ENCODE measurements at regions not wholly inside any gene's neighbourhood (a gene's known extent, or its start where the extent isn't known, plus 50 kb on each side); places are given as distances from the start of the nearest gene placed in this dataset.

DNA sequence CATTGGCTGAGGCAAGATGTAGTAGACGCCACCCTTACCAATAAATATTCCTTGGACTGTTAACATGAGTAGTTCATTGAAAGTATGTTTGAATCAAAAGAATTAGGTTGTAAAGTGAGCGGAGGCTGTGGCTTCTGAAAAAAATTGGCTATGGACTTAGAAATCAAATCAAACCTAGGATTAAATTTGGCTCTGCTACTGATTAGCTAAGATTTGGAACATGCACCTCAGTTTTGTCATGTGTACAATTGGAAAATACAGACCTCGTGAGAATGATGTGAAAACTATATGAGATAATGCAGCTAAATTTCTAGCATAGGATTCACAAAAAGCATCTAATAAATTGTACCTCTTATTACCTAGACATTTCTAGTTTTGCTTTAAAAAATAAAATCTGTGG lies 85.3 kb upstream of the USP25 start:
- H3K36me3 ChIP-seq (ENCODE audit: insufficient read depth, low read length): no peaks in the 10 kb centered on the region
- H3K27ac ChIP-seq: no peak overlapping the region
- TF ChIP-seq FOXP2 (optimal IDR thresholded peaks at IDR 0.05; ENCODE audit: control extremely low read depth, extremely low read length, insufficient read depth) (no peak), POLR2AphosphoS5 (IDR thresholded peaks at IDR 0.05; ENCODE audit: borderline replicate concordance, low read depth, low read length) (no peak), EZH2 (IDR thresholded peaks at IDR 0.05) (no peak)
- H3K4me3 ChIP-seq: no peak overlapping the region
- H3K9me3 ChIP-seq (ENCODE audit: low read depth, low read length): no peaks in the 10 kb centered on the region
- H3K9ac ChIP-seq (ENCODE audit: insufficient read length): no peak overlapping the region
- DNase-seq (ENCODE audit: low read depth, low spot score): no peak

DNA sequence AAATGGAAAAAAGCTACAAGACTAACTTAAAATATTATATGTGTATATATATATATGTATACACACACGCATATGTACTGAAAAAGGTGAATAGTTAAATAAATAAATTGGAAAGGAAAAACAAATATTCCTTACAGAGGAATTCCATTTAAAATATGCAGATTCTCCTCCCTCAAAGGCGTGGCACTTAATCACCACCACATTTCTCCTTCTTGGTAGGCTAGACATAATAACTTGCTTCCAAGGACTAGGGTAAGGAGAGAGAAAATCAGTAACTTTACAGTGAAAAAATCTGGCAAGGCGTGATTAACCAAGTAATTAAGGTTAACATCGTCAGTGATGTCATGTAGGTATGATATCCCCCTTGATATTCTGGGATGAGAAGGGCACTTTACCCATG lies 84.0 kb upstream of the USP25 start:
- H3K9me3 ChIP-seq (ENCODE audit: low read depth, low read length): no peaks in the 10 kb centered on the region
- H3K36me3 ChIP-seq (ENCODE audit: insufficient read depth, low read length): no peaks in the 10 kb centered on the region
- no peak overlapping the region for H3K4me3 ChIP-seq
- DNase-seq (ENCODE audit: low read depth, low spot score): no peak
- no peak for TF ChIP-seq FOXP2 (optimal IDR thresholded peaks at IDR 0.05; ENCODE audit: control extremely low read depth, extremely low read length, insufficient read depth)
- TF ChIP-seq EZH2 (IDR thresholded peaks at IDR 0.05): no peak
- TF ChIP-seq POLR2AphosphoS5 (IDR thresholded peaks at IDR 0.05; ENCODE audit: borderline replicate concordance, low read depth, low read length): no peak
- no peak overlapping the region for H3K27ac ChIP-seq
- no peak overlapping the region for H3K9ac ChIP-seq (ENCODE audit: insufficient read length)

DNA sequence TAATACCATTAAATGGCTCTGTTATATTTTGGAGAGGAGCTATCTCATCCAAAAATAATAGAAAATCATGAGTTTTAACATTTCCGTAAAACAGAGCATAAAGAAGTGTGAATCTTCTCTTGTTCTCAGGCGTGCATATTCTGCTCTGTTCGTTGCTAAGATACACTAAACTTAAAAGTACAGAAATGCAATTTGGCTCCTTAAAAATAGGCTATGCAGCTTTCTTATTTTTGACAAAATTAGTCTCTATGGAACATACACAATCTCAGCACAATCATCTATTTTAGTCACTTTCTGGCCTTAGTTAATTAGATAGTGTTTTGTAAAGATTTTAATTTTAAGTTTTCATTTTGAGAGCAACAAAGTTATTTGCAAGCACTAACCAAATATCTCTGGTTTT lies 79.0 kb upstream of the USP25 start:
- no peak for TF ChIP-seq EZH2 (IDR thresholded peaks at IDR 0.05)
- no peak overlapping the region for H3K4me3 ChIP-seq
- H3K27ac ChIP-seq: no peak overlapping the region
- no peak for DNase-seq (ENCODE audit: low read depth, low spot score)
- no peaks in the 10 kb centered on the region for H3K9me3 ChIP-seq (ENCODE audit: low read depth, low read length)
- no peaks in the 10 kb centered on the region for H3K36me3 ChIP-seq (ENCODE audit: insufficient read depth, low read length)
- H3K9ac ChIP-seq (ENCODE audit: insufficient read length): no peak overlapping the region

DNA sequence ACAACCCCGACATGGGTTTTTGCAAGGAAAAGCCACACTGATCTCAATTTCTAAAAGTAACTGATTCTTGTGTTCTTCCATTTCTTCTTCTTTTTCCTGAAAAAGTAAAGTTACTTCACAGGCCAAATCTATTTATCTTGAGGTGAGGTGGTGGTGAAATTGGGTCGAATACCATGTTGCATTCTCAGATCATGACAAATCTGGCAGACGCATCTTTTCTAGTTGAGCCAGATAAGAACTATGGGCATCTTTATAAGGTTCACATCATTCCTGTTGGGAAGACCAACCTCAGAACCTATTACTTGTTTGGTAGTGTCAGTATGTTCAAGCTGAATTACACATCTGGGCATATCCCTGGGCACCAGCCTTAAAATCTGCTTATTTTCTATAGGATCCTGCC lies 78.6 kb upstream of the USP25 start:
- no peak overlapping the region for H3K9ac ChIP-seq (ENCODE audit: insufficient read length)
- H3K36me3 ChIP-seq (ENCODE audit: insufficient read depth, low read length): no peaks in the 10 kb centered on the region
- H3K9me3 ChIP-seq (ENCODE audit: low read depth, low read length): no peaks in the 10 kb centered on the region
- no peak overlapping the region for H3K4me3 ChIP-seq
- no peak for DNase-seq (ENCODE audit: low read depth, low spot score)
- no peak for TF ChIP-seq POLR2AphosphoS5 (IDR thresholded peaks at IDR 0.05; ENCODE audit: borderline replicate concordance, low read depth, low read length)
- no peak for TF ChIP-seq EZH2 (IDR thresholded peaks at IDR 0.05)
- no peak for TF ChIP-seq FOXP2 (optimal IDR thresholded peaks at IDR 0.05; ENCODE audit: control extremely low read depth, extremely low read length, insufficient read depth)
- no peak overlapping the region for H3K27ac ChIP-seq

DNA sequence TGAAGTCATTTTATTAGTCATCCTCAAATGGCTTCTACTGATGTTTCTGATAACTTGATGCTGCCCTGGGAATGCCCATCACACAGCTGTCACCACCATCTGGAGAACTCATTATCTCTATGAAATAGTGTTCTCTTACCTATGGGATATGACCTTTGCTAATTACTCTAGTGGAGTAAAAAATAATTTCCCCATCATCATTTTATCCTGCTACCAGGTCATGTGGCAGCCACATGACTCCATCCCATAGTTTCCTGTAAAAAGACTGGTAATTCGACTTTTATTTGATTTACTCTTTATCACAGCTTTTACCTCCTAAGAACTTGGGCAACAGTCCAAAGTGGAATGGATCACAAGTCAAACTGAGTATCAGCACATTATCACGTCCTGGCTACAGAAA lies 76.1 kb upstream of the USP25 start:
- Histone ChIP-seq H3K9ac (ENCODE audit: insufficient read length) (no peak overlapping the region), H3K4me3 (no peak overlapping the region), H3K27ac (no peak overlapping the region), H3K36me3 (ENCODE audit: insufficient read depth, low read length) (no peaks in the 10 kb centered on the region), H3K9me3 (ENCODE audit: low read depth, low read length) (no peaks in the 10 kb centered on the region)
- DNase-seq (ENCODE audit: low read depth, low spot score): no peak
- TF ChIP-seq FOXP2 (optimal IDR thresholded peaks at IDR 0.05; ENCODE audit: control extremely low read depth, extremely low read length, insufficient read depth) (no peak), EZH2 (IDR thresholded peaks at IDR 0.05) (no peak), POLR2AphosphoS5 (IDR thresholded peaks at IDR 0.05; ENCODE audit: borderline replicate concordance, low read depth, low read length) (no peak)

DNA sequence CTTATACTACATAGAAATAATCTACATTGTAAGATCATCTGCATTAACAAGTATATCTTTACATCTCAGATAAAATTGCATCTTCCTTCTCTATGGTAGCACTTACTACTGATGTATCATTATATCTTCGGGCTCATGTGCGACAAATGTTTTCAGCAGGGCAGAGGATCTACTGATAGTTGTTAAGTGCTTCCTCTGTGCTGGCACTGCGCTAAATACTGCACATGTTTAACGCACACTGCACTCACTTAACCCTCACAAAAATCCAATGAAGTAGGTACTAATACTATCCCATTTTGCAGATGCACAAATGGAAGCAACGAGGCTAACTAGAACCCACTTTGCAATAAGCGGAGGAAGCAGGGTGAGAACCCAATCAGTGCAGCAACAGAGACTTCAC lies 75.6 kb upstream of the USP25 start:
- Histone ChIP-seq H3K36me3 (ENCODE audit: insufficient read depth, low read length) (no peaks in the 10 kb centered on the region), H3K27ac (no peak overlapping the region), H3K9me3 (ENCODE audit: low read depth, low read length) (no peaks in the 10 kb centered on the region), H3K9ac (ENCODE audit: insufficient read length) (no peak overlapping the region), H3K4me3 (no peak overlapping the region)
- DNase-seq (ENCODE audit: low read depth, low spot score): no peak
- TF ChIP-seq EZH2 (IDR thresholded peaks at IDR 0.05): no peak
- no peak for TF ChIP-seq FOXP2 (optimal IDR thresholded peaks at IDR 0.05; ENCODE audit: control extremely low read depth, extremely low read length, insufficient read depth)
- TF ChIP-seq POLR2AphosphoS5 (IDR thresholded peaks at IDR 0.05; ENCODE audit: borderline replicate concordance, low read depth, low read length): no peak

DNA sequence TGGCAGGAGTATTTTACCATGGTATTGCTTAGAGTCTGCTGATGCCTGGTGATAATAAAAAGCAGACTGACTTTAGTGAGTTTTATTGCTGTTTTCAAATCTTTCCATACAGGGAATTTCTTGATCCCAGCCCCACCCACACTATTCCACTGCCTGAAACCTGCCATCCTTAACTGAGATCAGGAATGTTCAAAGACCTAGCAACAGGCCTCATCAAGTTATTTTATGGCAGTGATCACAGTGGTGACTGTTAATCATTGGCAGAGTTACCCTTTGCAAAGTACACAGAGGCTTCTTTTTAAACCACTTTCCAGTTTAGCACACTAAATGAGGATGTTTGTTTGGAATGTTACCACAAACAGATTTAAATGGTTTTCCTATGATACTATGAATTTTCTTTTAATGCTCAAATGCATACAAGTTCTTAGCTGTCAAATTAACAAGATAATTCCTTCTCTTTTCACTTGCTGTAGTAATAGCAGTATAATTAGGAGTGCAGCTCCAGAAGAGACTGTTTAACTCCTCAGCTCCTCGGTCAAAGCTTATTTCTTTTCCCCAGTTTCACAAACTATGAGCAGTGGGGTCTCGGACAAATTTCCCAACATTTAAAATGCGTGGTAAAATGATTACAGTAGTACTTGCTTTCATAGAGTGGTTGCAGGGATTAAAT lies 69.9 kb upstream of the USP25 start:
- 0 out of 2 replicates have a peak overlapping the region, but pooled peaks have one; percentile 27 for H3K27ac ChIP-seq
- no peaks in the 10 kb centered on the region for H3K36me3 ChIP-seq (ENCODE audit: insufficient read depth, low read length)
- no peaks in the 10 kb centered on the region for H3K9me3 ChIP-seq (ENCODE audit: low read depth, low read length)
- DNase-seq (ENCODE audit: low read depth, low spot score): no peak
- peak overlapping the region; percentile 34 for H3K9ac ChIP-seq (ENCODE audit: insufficient read length)
- no peak overlapping the region; the same call in 1 of the 2 replicates for H3K4me3 ChIP-seq
- TF ChIP-seq FOXP2 (optimal IDR thresholded peaks at IDR 0.05; ENCODE audit: control extremely low read depth, extremely low read length, insufficient read depth): no peak
- TF ChIP-seq POLR2AphosphoS5 (IDR thresholded peaks at IDR 0.05; ENCODE audit: borderline replicate concordance, low read depth, low read length): no peak
- TF ChIP-seq EZH2 (IDR thresholded peaks at IDR 0.05): no peak

DNA sequence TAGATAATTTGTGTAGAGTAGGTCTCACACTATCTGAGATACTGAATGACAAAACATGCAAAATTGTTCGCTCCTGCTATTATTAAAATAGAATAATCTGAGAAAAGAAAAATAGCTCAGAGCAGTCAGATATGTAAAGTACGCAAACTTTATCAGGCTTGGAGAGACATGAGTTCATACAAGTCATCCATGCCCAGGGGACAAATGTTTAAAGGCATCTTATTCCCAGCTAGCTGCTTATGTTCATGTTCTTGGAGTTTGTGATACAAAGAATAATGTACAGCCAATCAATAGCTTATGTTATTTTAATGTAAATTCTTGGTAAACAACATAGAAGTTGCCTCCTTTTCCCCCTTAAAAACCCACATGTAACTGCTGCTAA lies 69.4 kb upstream of the USP25 start:
- DNase-seq (ENCODE audit: low read depth, low spot score): no peak
- Histone ChIP-seq H3K9ac (ENCODE audit: insufficient read length) (no peak overlapping the region), H3K9me3 (ENCODE audit: low read depth, low read length) (no peaks in the 10 kb centered on the region), H3K27ac (no peak overlapping the region), H3K36me3 (ENCODE audit: insufficient read depth, low read length) (no peaks in the 10 kb centered on the region), H3K4me3 (no peak overlapping the region)
- TF ChIP-seq FOXP2 (optimal IDR thresholded peaks at IDR 0.05; ENCODE audit: control extremely low read depth, extremely low read length, insufficient read depth): no peak
- TF ChIP-seq POLR2AphosphoS5 (IDR thresholded peaks at IDR 0.05; ENCODE audit: borderline replicate concordance, low read depth, low read length): no peak
- TF ChIP-seq EZH2 (IDR thresholded peaks at IDR 0.05): no peak

DNA sequence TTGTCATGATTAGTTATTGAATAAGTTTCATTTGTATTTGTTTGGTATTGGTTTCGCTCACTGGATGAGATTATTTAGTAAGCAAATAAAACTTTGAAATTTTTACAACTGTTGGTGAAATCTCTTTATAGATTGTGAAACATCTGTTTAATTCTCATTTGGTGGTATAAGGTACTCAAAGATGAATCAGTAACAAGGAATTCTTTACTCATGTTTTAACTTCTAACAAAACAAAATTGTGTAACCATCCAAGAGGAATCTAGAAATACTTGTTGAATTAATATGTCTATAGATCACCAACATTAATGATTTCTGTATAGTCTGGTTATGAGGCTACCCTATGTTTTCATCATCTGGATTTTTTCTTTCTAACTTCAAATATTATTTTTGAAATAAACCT lies 62.8 kb upstream of the USP25 start:
- TF ChIP-seq FOXP2 (optimal IDR thresholded peaks at IDR 0.05; ENCODE audit: control extremely low read depth, extremely low read length, insufficient read depth) (no peak), POLR2AphosphoS5 (IDR thresholded peaks at IDR 0.05; ENCODE audit: borderline replicate concordance, low read depth, low read length) (no peak), EZH2 (IDR thresholded peaks at IDR 0.05) (no peak)
- Histone ChIP-seq H3K4me3 (no peak overlapping the region), H3K27ac (no peak overlapping the region), H3K9me3 (ENCODE audit: low read depth, low read length) (no peaks in the 10 kb centered on the region), H3K36me3 (ENCODE audit: insufficient read depth, low read length) (no peaks in the 10 kb centered on the region), H3K9ac (ENCODE audit: insufficient read length) (no peak overlapping the region)
- DNase-seq (ENCODE audit: low read depth, low spot score): no peak

Measured in SK-N-MC (cell line).